ENCODE measurements at regions not wholly inside any gene's neighbourhood (a gene's known extent, or its start where the extent isn't known, plus 50 kb on each side); places are given as distances from the start of the nearest gene placed in this dataset.

DNA sequence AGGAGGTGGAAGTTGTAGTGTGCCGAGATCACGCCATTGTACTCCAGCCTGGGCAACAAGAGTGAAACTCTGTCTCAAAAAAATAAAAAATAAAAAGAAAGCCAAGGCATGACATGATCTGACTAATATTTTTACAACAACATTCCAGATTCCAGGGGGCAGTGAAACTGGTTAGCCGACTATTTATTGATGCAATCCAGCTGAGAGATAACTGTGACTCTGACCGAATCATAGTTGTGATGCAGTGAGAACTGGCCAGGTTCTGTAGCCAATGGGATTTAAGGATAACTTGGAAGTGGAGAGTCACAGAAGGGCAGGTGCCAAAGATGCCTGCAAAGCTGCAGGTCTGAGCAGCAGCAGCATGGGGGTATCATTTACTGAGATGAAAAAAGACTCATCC is 82.9 kb upstream of the TSHZ2 start:
- TF ChIP-seq, protein P1, sequence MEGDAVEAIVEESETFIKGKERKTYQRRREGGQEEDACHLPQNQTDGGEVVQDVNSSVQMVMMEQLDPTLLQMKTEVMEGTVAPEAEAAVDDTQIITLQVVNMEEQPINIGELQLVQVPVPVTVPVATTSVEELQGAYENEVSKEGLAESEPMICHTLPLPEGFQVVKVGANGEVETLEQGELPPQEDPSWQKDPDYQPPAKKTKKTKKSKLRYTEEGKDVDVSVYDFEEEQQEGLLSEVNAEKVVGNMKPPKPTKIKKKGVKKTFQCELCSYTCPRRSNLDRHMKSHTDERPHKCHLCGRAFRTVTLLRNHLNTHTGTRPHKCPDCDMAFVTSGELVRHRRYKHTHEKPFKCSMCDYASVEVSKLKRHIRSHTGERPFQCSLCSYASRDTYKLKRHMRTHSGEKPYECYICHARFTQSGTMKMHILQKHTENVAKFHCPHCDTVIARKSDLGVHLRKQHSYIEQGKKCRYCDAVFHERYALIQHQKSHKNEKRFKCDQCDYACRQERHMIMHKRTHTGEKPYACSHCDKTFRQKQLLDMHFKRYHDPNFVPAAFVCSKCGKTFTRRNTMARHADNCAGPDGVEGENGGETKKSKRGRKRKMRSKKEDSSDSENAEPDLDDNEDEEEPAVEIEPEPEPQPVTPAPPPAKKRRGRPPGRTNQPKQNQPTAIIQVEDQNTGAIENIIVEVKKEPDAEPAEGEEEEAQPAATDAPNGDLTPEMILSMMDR (IDR thresholded peaks at IDR 0.05): no peak
- no peak for TF ChIP-seq EZH2 (IDR thresholded peaks at IDR 0.05; ENCODE audit: borderline replicate concordance, insufficient read depth, low read depth, low read length, poor library complexity, severe bottlenecking)
